H9 (cell line): ENCODE measurements at regions not wholly inside any gene's neighbourhood (a gene's known extent, or its start where the extent isn't known, plus 50 kb on each side); places are given as distances from the start of the nearest gene placed in this dataset.

ENCODE experiments used
- DNase-seq: peaks from one replicate; pipeline ENCODE4 v3.0.0-alpha.2; 2017
- H2AFZ ChIP-seq: one replicate; pipeline ENCODE4 v1.6.1; 2013; ENCODE audit warnings: mild to moderate bottlenecking, low read length, control low read depth, moderate library complexity
- H2AK5ac ChIP-seq: 2 replicates; pipeline ENCODE4 v1.6.1; 2013; ENCODE audit warnings: low read length, control low read depth, mixed read lengths; ENCODE audit not compliant: insufficient read length
- H2BK120ac ChIP-seq: one replicate; pipeline ENCODE4 v1.6.1; 2013; ENCODE audit warnings: low read depth, mild to moderate bottlenecking, low read length, control low read depth, inconsistent platforms; ENCODE audit not compliant: poor library complexity, severe bottlenecking
- H2BK12ac ChIP-seq: 2 replicates; pipeline ENCODE4 v1.6.1; 2013; ENCODE audit warnings: low read length, control low read depth, mixed read lengths, low read depth; ENCODE audit not compliant: insufficient read length
- H2BK15ac ChIP-seq: 2 replicates; pipeline ENCODE4 v1.6.1; 2013; ENCODE audit warnings: low read depth, low read length, control low read depth
- H2BK20ac ChIP-seq: one replicate; pipeline ENCODE4 v1.6.1; 2013; ENCODE audit warnings: low read depth, mild to moderate bottlenecking, low read length, control low read depth, inconsistent platforms; ENCODE audit not compliant: poor library complexity, severe bottlenecking
- H2BK5ac ChIP-seq: 2 replicates; pipeline ENCODE4 v1.6.1; 2013; ENCODE audit warnings: low read length, control low read depth, mixed read lengths; ENCODE audit not compliant: insufficient read length
- H3K14ac ChIP-seq: 2 replicates; pipeline ENCODE4 v1.6.1; 2013; ENCODE audit warnings: low read length, control low read depth; ENCODE audit not compliant: insufficient read depth
- H3K18ac ChIP-seq: 2 replicates; pipeline ENCODE4 v1.6.1; 2013; ENCODE audit warnings: low read depth, mild to moderate bottlenecking, mixed read lengths, low read length, control low read depth; ENCODE audit not compliant: insufficient read length
- H3K23ac ChIP-seq: 2 replicates; pipeline ENCODE4 v1.6.1; 2013; ENCODE audit warnings: low read length, control low read depth, mixed read lengths, low read depth; ENCODE audit not compliant: insufficient read length
- H3K23me2 ChIP-seq: 2 replicates; pipeline ENCODE4 v1.6.1; 2013; ENCODE audit warnings: low read depth, mild to moderate bottlenecking, mixed read lengths, low read length, control low read depth; ENCODE audit not compliant: insufficient read length, poor library complexity, severe bottlenecking
- H3K27ac ChIP-seq: 2 replicates; pipeline ENCODE4 v1.5.1; 2013; ENCODE audit warnings: low read length, control low read depth, mixed read lengths, low read depth; ENCODE audit not compliant: insufficient read length
- H3K27me3 ChIP-seq: 2 replicates; pipeline ENCODE4 v1.6.1; 2013; ENCODE audit warnings: low read length, control low read depth, inconsistent platforms; ENCODE audit not compliant: insufficient read depth
- H3K4ac ChIP-seq: 2 replicates; pipeline ENCODE4 v1.6.1; 2013; ENCODE audit warnings: low read depth, mild to moderate bottlenecking, control low read depth, inconsistent platforms, low read length, moderate library complexity
- H3K4me1 ChIP-seq: 2 replicates; pipeline ENCODE4 v1.6.1; 2013; ENCODE audit warnings: low read length, control low read depth, inconsistent platforms; ENCODE audit not compliant: insufficient read depth
- H3K4me2 ChIP-seq: 2 replicates; pipeline ENCODE4 v1.6.1; 2013; ENCODE audit warnings: low read length, control low read depth, mixed read lengths; ENCODE audit not compliant: insufficient read length, insufficient read depth
- H3K56ac ChIP-seq: 2 replicates; pipeline ENCODE4 v1.6.1; 2013; ENCODE audit warnings: low read depth, mild to moderate bottlenecking, mixed read lengths, low read length, control low read depth; ENCODE audit not compliant: insufficient read length
- H3K79me1 ChIP-seq: 2 replicates; pipeline ENCODE4 v1.6.1; 2013; ENCODE audit warnings: low read depth, mild to moderate bottlenecking, moderate library complexity, low read length, control low read depth, inconsistent platforms; ENCODE audit not compliant: insufficient read depth, poor library complexity, severe bottlenecking
- H3K79me2 ChIP-seq: 2 replicates; pipeline ENCODE4 v1.6.1; 2013; ENCODE audit warnings: low read length, control low read depth, inconsistent platforms; ENCODE audit not compliant: insufficient read depth
- H3K9ac ChIP-seq: 2 replicates; pipeline ENCODE4 v1.6.1; 2013; ENCODE audit warnings: low read length, control low read depth, mixed read lengths; ENCODE audit not compliant: insufficient read length; ENCODE audit errors: extremely low read depth
- H3K9me3 ChIP-seq: one replicate; pipeline ENCODE4 v1.6.1; 2013; ENCODE audit warnings: low read depth, low read length, inconsistent platforms; ENCODE audit not compliant: control insufficient read depth
- H3T11ph ChIP-seq: one replicate; pipeline ENCODE4 v1.6.1; 2013; ENCODE audit warnings: mild to moderate bottlenecking, low read length, control low read depth, inconsistent platforms
- H4K20me1 ChIP-seq: one replicate; pipeline ENCODE4 v1.6.1; 2013; ENCODE audit not compliant: control insufficient read depth, insufficient read length, insufficient read depth
- H4K5ac ChIP-seq: 2 replicates; pipeline ENCODE4 v1.6.1; 2013; ENCODE audit warnings: low read depth, mild to moderate bottlenecking, mixed read lengths, low read length, control low read depth; ENCODE audit not compliant: insufficient read length
- H4K8ac ChIP-seq: replicated peaks from 2 replicates; pipeline ENCODE4 v1.6.1; 2013; ENCODE audit warnings: low read length, control low read depth, mixed read lengths, low read depth; ENCODE audit not compliant: insufficient read length
- H4K91ac ChIP-seq: 2 replicates; pipeline ENCODE4 v1.6.1; 2013; ENCODE audit warnings: low read depth, mild to moderate bottlenecking, moderate library complexity, mixed read lengths, low read length, control low read depth; ENCODE audit not compliant: insufficient read length
- H3K27ac Mint-ChIP-seq, 3 experiments: 2 replicates in 2 of 3; 3 replicates in 1 of 3; pipeline ENCODE4 v1.8.0; 2020 to 2021; ENCODE audit warnings: mixed read lengths in 3 of 3, mild to moderate bottlenecking in 1 of 3, moderate library complexity in 1 of 3
- H3K27me3 Mint-ChIP-seq: 2 replicates; pipeline ENCODE4 v1.8.0; 2021; ENCODE audit warnings: low read depth, mild to moderate bottlenecking, moderate library complexity, mixed read lengths
- H3K36me3 Mint-ChIP-seq, 3 experiments: 2 replicates in 2 of 3; 3 replicates in 1 of 3; pipeline ENCODE4 v1.8.0; 2020 to 2021; ENCODE audit warnings: low read depth in 3 of 3, mixed read lengths in 3 of 3; ENCODE audit not compliant: insufficient read depth in 1 of 3
- H3K4me1 Mint-ChIP-seq, 2 experiments: 2 replicates each; pipeline ENCODE4 v1.8.0; 2020; ENCODE audit warnings: mixed read lengths in 2 of 2
- H3K4me3 Mint-ChIP-seq, 2 experiments: 2 replicates in 1 of 2; 3 replicates in 1 of 2; pipeline ENCODE4 v1.8.0; 2020 to 2021; ENCODE audit warnings: mild to moderate bottlenecking in 2 of 2, mixed read lengths in 2 of 2, moderate library complexity in 1 of 2
- H3K9me3 Mint-ChIP-seq, 2 experiments: 2 replicates in 1 of 2; 3 replicates in 1 of 2; pipeline ENCODE4 v1.8.0; 2020; ENCODE audit warnings: mild to moderate bottlenecking in 2 of 2, mixed read lengths in 2 of 2, moderate library complexity in 1 of 2
- CTCF ChIP-seq: fragments of 200-600 bp; sonication (generic); conservative IDR thresholded peaks from 3 replicates; pipeline ENCODE4 v1.8.0; 2021; ENCODE audit warnings: antibody characterized with exemption, mild to moderate bottlenecking
- WGBS: extraction: QIAGEN DNeasy Blood & Tissue Kit; methylation state at CpG from one replicate; pipeline ENCODE4 v1.1.7; 2013; ENCODE audit warnings: missing lambda C conversion rate, low lambda C conversion rate, mixed read lengths; ENCODE audit not compliant: insufficient read length; ENCODE audit errors: extremely low coverage; 5-methylcytosine and 5-hydroxymethylcytosine counted together

GRCh38 chr9:1748407-1748806 lies 266.7 kb upstream of the SMARCA2 start:
- Histone ChIP-seq H2AFZ (no peak overlapping the region), H3K9me3 (peaks cover 13% of the 10 kb centered on the region), H3K56ac (no peak overlapping the region), H3K18ac (no peak overlapping the region), H3K14ac (no peak overlapping the region), H3K4ac (no peak overlapping the region), H2BK5ac (no peak overlapping the region), H2BK120ac (no peak overlapping the region), H2BK15ac (no peak overlapping the region), H4K8ac (no peak overlapping the region), H2BK12ac (no peak overlapping the region), H4K5ac (no peak overlapping the region), H3K23ac (no peak overlapping the region), H2AK5ac (no peak overlapping the region), H4K91ac (no peak overlapping the region), H4K20me1 (no peaks in the 10 kb centered on the region), H3K79me2 (no peaks in the 10 kb centered on the region), H3K79me1 (no peaks in the 10 kb centered on the region), H2BK20ac (no peak overlapping the region), H3K4me2 (no peak overlapping the region), H3K27me3 (no peaks in the 10 kb centered on the region), H3K9ac (no peak overlapping the region), H3K4me1 (no peaks in the 10 kb centered on the region), H3K27ac (no peak overlapping the region), H3T11ph (no peak overlapping the region), H3K23me2 (no peaks in the 10 kb centered on the region)
- WGBS, result no CpG with 5 or more reads among the region's 1 CpG
- no peak for TF ChIP-seq CTCF
- peaks cover 0 to 11% (median 3%) of the 10 kb centered on the region in 3 experiments; a peak in 4 of 7 replicates for H3K36me3 Mint-ChIP-seq
- H3K9me3 Mint-ChIP-seq, result peaks cover 26 to 32% of the 10 kb centered on the region in 2 experiments
- no peak overlapping the region for H3K27ac Mint-ChIP-seq
- no peak overlapping the region for H3K4me3 Mint-ChIP-seq
- H3K27me3 Mint-ChIP-seq, result peaks cover 24% of the 10 kb centered on the region
- no peak for DNase-seq
- peaks cover 2% of the 10 kb centered on the region in 2 experiments for H3K4me1 Mint-ChIP-seq
